ENCODE measurements at regions not wholly inside any gene's neighbourhood (a gene's known extent, or its start where the extent isn't known, plus 50 kb on each side); places are given as distances from the start of the nearest gene placed in this dataset.

- Mint-ChIP-seq H3K4me1 (ENCODE audit: insufficient read depth, unreplicated experiment) (peaks cover 37% of the 10 kb centered on the region), H3K27ac (ENCODE audit: low read depth, unreplicated experiment) (no peak overlapping the region), H3K4me3 (ENCODE audit: unreplicated experiment) (no peak overlapping the region), H3K9me3 (ENCODE audit: unreplicated experiment) (no peaks in the 10 kb centered on the region), H3K27me3 (ENCODE audit: insufficient read depth, unreplicated experiment) (no peaks in the 10 kb centered on the region), H3K36me3 (ENCODE audit: insufficient read depth, unreplicated experiment) (peaks cover 8% of the 10 kb centered on the region)
- ChIA-PET POLR2A (interaction anchor here (1.1 to 3.2 kb wide), 2 partner anchors 11 to 17 kb away, joined by 3 to 27 read pairs; no protein-coding TSS in a partner anchor), CTCF (interaction anchor here (0.6 to 3.8 kb wide), 6 partner anchors 13 to 319 kb away, joined by 3 to 38 read pairs (median 4); no protein-coding TSS in a partner anchor)
- TF ChIP-seq CTCF (IDR thresholded peaks at IDR 0.05; ENCODE audit: unreplicated experiment), result no peak
- BruUV-seq (replicated peaks), result no TSS peak
- DNase-seq (ENCODE audit: unreplicated experiment), result no peak
- intact Hi-C loops (cut with micrococcal nuclease), result loop anchor here (10.0 kb wide), 1 partner anchor 773 kb away; no protein-coding TSS in a partner anchor
Observed at GRCh38 chr20:22371843-22372242, 212.5 kb downstream of the FOXA2 start.

DNA sequence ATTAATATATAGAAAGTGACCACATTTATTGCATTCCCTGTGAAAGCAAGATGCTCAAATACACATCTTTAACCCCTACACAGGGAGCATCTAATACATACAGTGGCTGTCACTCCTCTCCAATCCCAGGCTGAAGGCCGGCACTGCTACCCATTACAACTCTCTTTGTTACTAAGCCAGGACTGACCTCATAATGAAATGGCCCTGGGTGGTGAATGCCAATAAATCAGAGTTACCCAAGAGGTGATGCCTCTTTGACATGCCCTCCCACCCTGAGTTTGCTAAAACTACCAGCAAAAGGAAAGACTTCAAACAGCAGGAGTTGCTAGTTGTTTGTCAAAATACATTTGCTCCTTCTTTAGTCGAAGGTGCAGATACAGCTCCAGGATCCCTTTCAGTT lies 214.2 kb downstream of the FOXA2 start:
- Mint-ChIP-seq H3K27me3 (ENCODE audit: insufficient read depth, unreplicated experiment) (no peaks in the 10 kb centered on the region), H3K9me3 (ENCODE audit: unreplicated experiment) (no peaks in the 10 kb centered on the region), H3K4me3 (ENCODE audit: unreplicated experiment) (no peak overlapping the region), H3K4me1 (ENCODE audit: insufficient read depth, unreplicated experiment) (peaks cover 20% of the 10 kb centered on the region), H3K36me3 (ENCODE audit: insufficient read depth, unreplicated experiment) (peaks cover 4% of the 10 kb centered on the region), H3K27ac (ENCODE audit: low read depth, unreplicated experiment) (no peak overlapping the region)
- POLR2A ChIA-PET, result interaction anchor here (0.7 kb wide), 1 partner anchor 287 kb away, joined by 3 read pairs; no protein-coding TSS in a partner anchor
- TF ChIP-seq CTCF (IDR thresholded peaks at IDR 0.05; ENCODE audit: unreplicated experiment), result no peak
- CTCF ChIA-PET, result interaction anchor here (0.6 to 1.6 kb wide), 4 partner anchors 20 to 225 kb away, joined by 3 to 7 read pairs (median 4); no protein-coding TSS in a partner anchor
- intact Hi-C loops (cut with micrococcal nuclease), result loop anchor here (10.0 kb wide), 1 partner anchor 775 kb away; no protein-coding TSS in a partner anchor
- BruUV-seq (replicated peaks), result no TSS peak
- DNase-seq (ENCODE audit: unreplicated experiment), result no peak

DNA sequence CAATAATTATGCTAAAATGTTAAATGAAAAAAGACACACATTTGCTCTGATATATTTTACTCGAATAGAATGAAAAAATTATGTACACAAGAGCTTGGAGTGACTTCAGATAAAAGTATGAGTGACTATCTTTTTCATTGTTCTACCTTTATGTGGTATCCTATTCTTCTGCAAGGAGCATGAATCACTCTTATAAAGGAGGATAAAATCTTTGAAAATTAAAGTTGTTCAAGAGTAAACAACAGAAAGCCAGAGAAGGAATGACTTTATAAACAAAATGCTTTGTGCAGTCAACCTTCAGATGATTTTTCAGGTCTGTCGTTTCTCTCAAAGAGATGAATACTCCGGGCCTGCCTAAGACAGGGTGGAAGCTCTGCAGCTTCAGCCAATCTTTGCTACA lies 215.3 kb downstream of the FOXA2 start:
- H3K9me3 Mint-ChIP-seq (ENCODE audit: unreplicated experiment), result no peaks in the 10 kb centered on the region
- ChIA-PET CTCF (interaction anchor here (0.6 to 1.0 kb wide), 3 partner anchors 33 to 758 kb away, joined by 3 to 4 read pairs (median 4); no protein-coding TSS in a partner anchor), POLR2A (interaction anchor here (0.9 to 1.4 kb wide), 2 partner anchors 11 to 31 kb away, joined by 3 read pairs; no protein-coding TSS in a partner anchor)
- H3K36me3 Mint-ChIP-seq (ENCODE audit: insufficient read depth, unreplicated experiment), result peaks cover 4% of the 10 kb centered on the region
- H3K27ac Mint-ChIP-seq (ENCODE audit: low read depth, unreplicated experiment), result no peak overlapping the region
- H3K27me3 Mint-ChIP-seq (ENCODE audit: insufficient read depth, unreplicated experiment), result no peaks in the 10 kb centered on the region
- no TSS peak for BruUV-seq (replicated peaks)
- TF ChIP-seq CTCF (IDR thresholded peaks at IDR 0.05; ENCODE audit: unreplicated experiment), result no peak
- H3K4me1 Mint-ChIP-seq (ENCODE audit: insufficient read depth, unreplicated experiment), result peaks cover 11% of the 10 kb centered on the region
- DNase-seq (ENCODE audit: unreplicated experiment), result no peak
- no peak overlapping the region for H3K4me3 Mint-ChIP-seq (ENCODE audit: unreplicated experiment)
- intact Hi-C loops (cut with micrococcal nuclease), result no loop called here

DNA sequence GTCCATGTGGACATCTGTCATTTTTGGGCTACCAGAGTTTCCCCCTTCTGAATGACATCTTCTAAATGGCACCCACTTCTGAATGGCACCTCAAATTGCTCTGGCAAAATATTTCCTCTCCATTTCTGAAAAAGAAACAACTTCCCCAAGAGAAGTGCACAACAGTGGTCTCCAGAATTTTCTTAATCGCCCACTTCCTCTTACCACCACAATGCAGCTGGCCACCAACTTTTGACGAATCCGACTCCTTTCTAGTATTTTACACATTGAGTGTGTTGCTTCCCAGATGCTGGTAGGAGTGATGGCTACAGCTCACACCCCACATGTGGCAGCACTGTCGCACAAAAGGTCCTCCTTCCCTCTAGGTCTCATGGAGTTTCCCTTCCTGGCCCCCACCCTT lies 216.1 kb downstream of the FOXA2 start:
- peaks cover 1% of the 10 kb centered on the region for H3K36me3 Mint-ChIP-seq (ENCODE audit: insufficient read depth, unreplicated experiment)
- CTCF ChIA-PET, result interaction anchor here (0.5 kb wide), 1 partner anchor 32 kb away, joined by 3 read pairs; no protein-coding TSS in a partner anchor
- no peaks in the 10 kb centered on the region for H3K27me3 Mint-ChIP-seq (ENCODE audit: insufficient read depth, unreplicated experiment)
- BruUV-seq (replicated peaks), result no TSS peak
- peaks cover 3% of the 10 kb centered on the region for H3K4me1 Mint-ChIP-seq (ENCODE audit: insufficient read depth, unreplicated experiment)
- intact Hi-C loops (cut with micrococcal nuclease), result no loop called here
- no peak overlapping the region for H3K4me3 Mint-ChIP-seq (ENCODE audit: unreplicated experiment)
- POLR2A ChIA-PET, result interaction anchor here (1.4 kb wide), 1 partner anchor 30 kb away, joined by 3 read pairs; no protein-coding TSS in a partner anchor
- no peak for TF ChIP-seq CTCF (IDR thresholded peaks at IDR 0.05; ENCODE audit: unreplicated experiment)
- H3K27ac Mint-ChIP-seq (ENCODE audit: low read depth, unreplicated experiment), result no peak overlapping the region
- no peaks in the 10 kb centered on the region for H3K9me3 Mint-ChIP-seq (ENCODE audit: unreplicated experiment)
- no peak for DNase-seq (ENCODE audit: unreplicated experiment)
